Peyer's patch (tissue), 4 donors: ENCODE measurements at regions not wholly inside any gene's neighbourhood (a gene's known extent, or its start where the extent isn't known, plus 50 kb on each side); places are given as distances from the start of the nearest gene placed in this dataset.

ENCODE experiments used
- CTCF ChIP-seq, 6 experiments: fragments of 450-650 bp in 4 of 6; fragments of 200-600 bp in 2 of 6; sonication (generic) in 1 of 6; IDR thresholded peaks; one replicate each; pipeline ENCODE4 v1.5.1; 2017 to 2019; ENCODE audit warnings: antibody characterized with exemption in 6 of 6, mild to moderate bottlenecking in 3 of 6, moderate library complexity in 1 of 6
- POLR2A ChIP-seq, 2 donors: fragments of 450-650 bp; IDR thresholded peaks; one replicate each; pipeline ENCODE4 v1.5.1; 2017; ENCODE audit warnings: antibody characterized with exemption in 2 of 2, mild to moderate bottlenecking in 2 of 2, moderate library complexity in 2 of 2

GRCh38 chr12:46049665-46050064 lies 59.3 kb upstream of the SCAF11 start:
- TF ChIP-seq CTCF (IDR thresholded peaks at IDR 0.05) (no peak), POLR2A (IDR thresholded peaks at IDR 0.05) (no peak)
